Stimulated activated CD8-positive, alpha-beta memory T cell treated with anti-CD3 and anti-CD28 coated beads, Interleukin-7, amount 100 ng/mL, for 1 hour (primary cell): ENCODE measurements at regions not wholly inside any gene's neighbourhood (a gene's known extent, or its start where the extent isn't known, plus 50 kb on each side); places are given as distances from the start of the nearest gene placed in this dataset.

Experiments
- DNase-seq, 2 donors: peaks; one replicate each; pipeline ENCODE4 v3.0.0-alpha.2; 2020; ENCODE audit warnings: low read depth in 2 of 2

GRCh38 chr18:45482286-45482685 is 133.0 kb upstream of the SLC14A2 start:
- no peak for DNase-seq

GRCh38 chr18:45487581-45487980 is 127.7 kb upstream of the SLC14A2 start:
- DNase-seq, result no peak

- no peak for DNase-seq
Observed at GRCh38 chr18:45488645-45489044, 126.6 kb upstream of the SLC14A2 start.

GRCh38 chr18:45493830-45494229 is 121.4 kb upstream of the SLC14A2 start:
- no peak for DNase-seq

- no peak for DNase-seq
Observed at GRCh38 chr18:45494811-45495210, 120.5 kb upstream of the SLC14A2 start.

- no peak for DNase-seq
Observed at GRCh38 chr18:45496741-45497140, 118.5 kb upstream of the SLC14A2 start.

- no peak for DNase-seq
Observed at GRCh38 chr18:45497595-45498286, 117.5 kb upstream of the SLC14A2 start.

- DNase-seq, result no peak
Observed at GRCh38 chr18:45498287-45498658, 117.0 kb upstream of the SLC14A2 start.

- no peak for DNase-seq
Observed at GRCh38 chr18:45503990-45504389, 111.3 kb upstream of the SLC14A2 start.

- no peak for DNase-seq
Observed at GRCh38 chr18:45505497-45506206, 109.6 kb upstream of the SLC14A2 start.

- DNase-seq, result no peak
Observed at GRCh38 chr18:45506951-45507350, 108.3 kb upstream of the SLC14A2 start.

GRCh38 chr18:45509535-45509934 is 105.7 kb upstream of the SLC14A2 start:
- no peak for DNase-seq

GRCh38 chr18:45510656-45511055 is 104.6 kb upstream of the SLC14A2 start:
- no peak for DNase-seq

GRCh38 chr18:45512363-45512953 is 102.8 kb upstream of the SLC14A2 start:
- no peak for DNase-seq

- DNase-seq, result no peak
Observed at GRCh38 chr18:45517181-45517741, 98.0 kb upstream of the SLC14A2 start.

GRCh38 chr18:45518311-45519155 is 96.7 kb upstream of the SLC14A2 start:
- DNase-seq, result no peak

GRCh38 chr18:45519411-45520280 is 95.6 kb upstream of the SLC14A2 start:
- no peak for DNase-seq

- no peak for DNase-seq
Observed at GRCh38 chr18:45521136-45521535, 94.1 kb upstream of the SLC14A2 start.

GRCh38 chr18:45521777-45522176 is 93.5 kb upstream of the SLC14A2 start:
- DNase-seq, result no peak

- no peak for DNase-seq
Observed at GRCh38 chr18:45522371-45522770, 92.9 kb upstream of the SLC14A2 start.

GRCh38 chr18:45525301-45525700 is 90.0 kb upstream of the SLC14A2 start:
- DNase-seq, result no peak
